CD14-positive monocyte (primary cell): ENCODE measurements at regions not wholly inside any gene's neighbourhood (a gene's known extent, or its start where the extent isn't known, plus 50 kb on each side); places are given as distances from the start of the nearest gene placed in this dataset.

Experiments
- DNase-seq, 3 donors: peaks; one replicate each; pipeline ENCODE4 v3.0.0-alpha.2; 2011 to 2022
- H2AFZ ChIP-seq: 2 replicates; pipeline ENCODE4 v1.6.0; 2012; ENCODE audit warnings: mild to moderate bottlenecking, low read depth, low read length, inconsistent platforms; ENCODE audit not compliant: insufficient read depth, poor library complexity, severe bottlenecking
- H3K27ac ChIP-seq, 2 donors: 1 replicate in 1 of 2; 2 replicates in 1 of 2; pipeline ENCODE4 v1.5.1; 2012 to 2013; ENCODE audit warnings: low read length in 2 of 2, control low read depth in 1 of 2, inconsistent platforms in 1 of 2, low read depth in 1 of 2, mild to moderate bottlenecking in 1 of 2
- H3K27me3 ChIP-seq, 2 donors: one replicate each; pipeline versions ENCODE4 v1.6.0 to v1.6.1; 2011 to 2013; ENCODE audit warnings: low read length in 2 of 2; ENCODE audit not compliant: control insufficient read depth in 2 of 2, insufficient read depth in 2 of 2
- H3K36me3 ChIP-seq, 2 donors: replicated peaks in 1 of 2; 1 replicate in 1 of 2; 2 replicates in 1 of 2; pipeline versions ENCODE4 v1.5.1 to v1.6.1; 2012 to 2013; ENCODE audit warnings: low read length in 2 of 2, control low read depth in 1 of 2, inconsistent platforms in 1 of 2, mild to moderate bottlenecking in 1 of 2; ENCODE audit not compliant: insufficient read depth in 2 of 2, control insufficient read depth in 1 of 2
- H3K4me1 ChIP-seq, 2 donors: 1 replicate in 1 of 2; 2 replicates in 1 of 2; pipeline versions ENCODE4 v1.5.1 to v1.6.1; 2012 to 2013; ENCODE audit warnings: low read length in 2 of 2, control low read depth in 1 of 2, inconsistent platforms in 1 of 2, mild to moderate bottlenecking in 1 of 2, moderate library complexity in 1 of 2; ENCODE audit not compliant: insufficient read depth in 2 of 2, control insufficient read depth in 1 of 2
- H3K4me2 ChIP-seq: replicated peaks from 2 replicates; pipeline ENCODE3; 2012; ENCODE audit warnings: low read length, moderate library complexity, mild to moderate bottlenecking; ENCODE audit not compliant: poor library complexity, severe bottlenecking; ENCODE audit errors: extremely low read depth
- H3K4me3 ChIP-seq, 3 experiments: fragments of 200-600 bp in 1 of 3; sonication (generic) in 1 of 3; replicated peaks in 1 of 3; 1 replicate in 2 of 3; 2 replicates in 1 of 3; pipeline ENCODE4 v1.5.1; 2011 to 2013; ENCODE audit warnings: low read length in 3 of 3, mild to moderate bottlenecking in 3 of 3, control low read depth in 2 of 3, low read depth in 2 of 3, inconsistent platforms in 1 of 3, moderate library complexity in 1 of 3
- H3K79me2 ChIP-seq: 2 replicates; pipeline ENCODE4 v1.6.0; 2012; ENCODE audit warnings: mild to moderate bottlenecking, control low read depth, inconsistent platforms, low read length, moderate library complexity; ENCODE audit not compliant: insufficient read depth
- H3K9ac ChIP-seq: 2 replicates; pipeline ENCODE4 v1.6.0; 2017; ENCODE audit warnings: low read length, mild to moderate bottlenecking; ENCODE audit not compliant: insufficient read depth, poor library complexity, severe bottlenecking
- H3K9me3 ChIP-seq, 2 donors: replicated peaks in 1 of 2; 1 replicate in 1 of 2; 2 replicates in 1 of 2; pipeline versions ENCODE4 v1.5.1 to v1.6.1; 2012 to 2013; ENCODE audit warnings: low read length in 2 of 2, control low read depth in 1 of 2; ENCODE audit not compliant: control insufficient read depth in 1 of 2, insufficient read depth in 1 of 2
- H4K20me1 ChIP-seq: 2 replicates; pipeline ENCODE4 v1.6.0; 2012; ENCODE audit warnings: mild to moderate bottlenecking, low read length, control low read depth, moderate library complexity; ENCODE audit not compliant: insufficient read depth
- H3K27ac Mint-ChIP-seq, 7 donors: one replicate each; pipeline ENCODE4 v1.8.0; 2020; ENCODE audit warnings: mild to moderate bottlenecking in 7 of 7, mixed read lengths in 7 of 7, moderate library complexity in 6 of 7, inconsistent platforms in 2 of 7
- H3K27me3 Mint-ChIP-seq, 3 donors: one replicate each; pipeline ENCODE4 v1.8.0; 2021 to 2022; ENCODE audit warnings: low read depth in 3 of 3, mild to moderate bottlenecking in 3 of 3, mixed read lengths in 3 of 3, moderate library complexity in 3 of 3, inconsistent platforms in 1 of 3
- H3K36me3 Mint-ChIP-seq, 2 donors: one replicate each; pipeline ENCODE4 v1.8.0; 2020; ENCODE audit warnings: mixed read lengths in 2 of 2, inconsistent platforms in 1 of 2, mild to moderate bottlenecking in 1 of 2
- H3K4me1 Mint-ChIP-seq: one replicate; pipeline ENCODE4 v1.8.0; 2020; ENCODE audit warnings: mild to moderate bottlenecking, mixed read lengths
- H3K4me3 Mint-ChIP-seq, 2 donors: one replicate each; pipeline ENCODE4 v1.8.0; 2020; ENCODE audit warnings: mild to moderate bottlenecking in 2 of 2, mixed read lengths in 2 of 2, moderate library complexity in 1 of 2
- H3K9me3 Mint-ChIP-seq, 7 donors: one replicate each; pipeline ENCODE4 v1.8.0; 2020 to 2022; ENCODE audit warnings: mixed read lengths in 7 of 7, mild to moderate bottlenecking in 6 of 7, moderate library complexity in 6 of 7, inconsistent platforms in 2 of 7
- CTCF ChIP-seq: fragments of 200-600 bp; IDR thresholded peaks from one replicate; pipeline ENCODE4 v1.8.0; 2022; ENCODE audit warnings: antibody characterized with exemption, mild to moderate bottlenecking
- WGBS: methylation state at CpG from one replicate; pipeline ENCODE4 v1.1.5; 2013; ENCODE audit warnings: missing lambda C conversion rate; ENCODE audit not compliant: insufficient coverage; 5-methylcytosine and 5-hydroxymethylcytosine counted together
- intact Hi-C, 2 donors: fragments of 100-400 bp; cut with micrococcal nuclease; formaldehyde crosslinking; loops; one replicate each; pipeline versions ENCODE4 v1.15.0 to v1.15.1; 2023

GRCh38 chr13:69010789-69011188, 1096.8 kb upstream of the ATXN8OS start:
- no peak for DNase-seq
- Histone ChIP-seq H3K4me1 (no peaks in the 10 kb centered on the region), H2AFZ (no peak overlapping the region), H3K9me3 (peaks cover 6 to 14% of the 10 kb centered on the region in 2 donors), H3K27ac (no peak overlapping the region), H3K36me3 (no peaks in the 10 kb centered on the region), H3K9ac (no peak overlapping the region), H3K4me2 (no peak overlapping the region), H3K27me3 (no peaks in the 10 kb centered on the region), H3K4me3 (no peak overlapping the region), H4K20me1 (no peaks in the 10 kb centered on the region), H3K79me2 (no peaks in the 10 kb centered on the region)
- Mint-ChIP-seq H3K27ac (no peak overlapping the region), H3K36me3 (no peaks in the 10 kb centered on the region), H3K27me3 (no peaks in the 10 kb centered on the region), H3K4me3 (no peak overlapping the region), H3K4me1 (no peaks in the 10 kb centered on the region), H3K9me3 (peaks cover 2 to 11% (median 4%) of the 10 kb centered on the region in 7 donors)
- TF ChIP-seq CTCF: no peak
- intact Hi-C loops: no loop called here
- 71% methylated on average over 1 of the region's 3 CpGs for WGBS

GRCh38 chr13:69008499-69008898, 1099.1 kb upstream of the ATXN8OS start:
- TF ChIP-seq CTCF: no peak
- no peaks in the 10 kb centered on the region for H3K79me2 ChIP-seq
- no peak overlapping the region for H3K27ac ChIP-seq
- Mint-ChIP-seq H3K4me3 (no peak overlapping the region), H3K36me3 (no peaks in the 10 kb centered on the region), H3K9me3 (peaks cover 0 to 7% (median 2%) of the 10 kb centered on the region in 7 donors), H3K27me3 (no peaks in the 10 kb centered on the region), H3K27ac (no peak overlapping the region), H3K4me1 (no peaks in the 10 kb centered on the region)
- H3K27me3 ChIP-seq: no peaks in the 10 kb centered on the region
- H3K4me2 ChIP-seq: no peak overlapping the region
- H2AFZ ChIP-seq: no peak overlapping the region
- H3K36me3 ChIP-seq: no peaks in the 10 kb centered on the region
- no peaks in the 10 kb centered on the region for H3K4me1 ChIP-seq
- no peaks in the 10 kb centered on the region for H4K20me1 ChIP-seq
- no peak overlapping the region for H3K9ac ChIP-seq
- intact Hi-C loops: no loop called here
- H3K4me3 ChIP-seq: no peak overlapping the region
- H3K9me3 ChIP-seq: peaks cover 4 to 9% of the 10 kb centered on the region in 2 donors
- DNase-seq: no peak
- no CpG with 5 or more reads among the region's 5 CpGs for WGBS
